Trophoblast cell (in vitro differentiated cells and primary cell): ENCODE measurements at regions not wholly inside any gene's neighbourhood (a gene's known extent, or its start where the extent isn't known, plus 50 kb on each side); places are given as distances from the start of the nearest gene placed in this dataset.

Experiments used
- DNase-seq, 2 donors: peaks; one replicate each; pipeline ENCODE4 v3.0.0-alpha.2; 2016
- H2AFZ ChIP-seq: 2 replicates; pipeline ENCODE4 v1.6.1; 2013; ENCODE audit warnings: low read length, moderate library complexity, mild to moderate bottlenecking; ENCODE audit not compliant: insufficient read depth, poor library complexity
- H2AK5ac ChIP-seq: 2 replicates; pipeline ENCODE4 v1.6.1; 2013; ENCODE audit warnings: mild to moderate bottlenecking, low read length
- H2BK120ac ChIP-seq: 2 replicates; pipeline ENCODE4 v1.6.1; 2013; ENCODE audit warnings: low read length, mild to moderate bottlenecking, moderate library complexity; ENCODE audit not compliant: insufficient read depth, poor library complexity
- H2BK12ac ChIP-seq: 2 replicates; pipeline ENCODE4 v1.6.1; 2013; ENCODE audit warnings: mild to moderate bottlenecking, low read length, moderate library complexity
- H2BK5ac ChIP-seq: 2 replicates; pipeline ENCODE4 v1.6.1; 2013; ENCODE audit warnings: low read length, low read depth, moderate library complexity, mild to moderate bottlenecking; ENCODE audit not compliant: poor library complexity
- H3K14ac ChIP-seq: 2 replicates; pipeline ENCODE4 v1.6.1; 2013; ENCODE audit warnings: mild to moderate bottlenecking, low read length
- H3K18ac ChIP-seq: 2 replicates; pipeline ENCODE4 v1.6.1; 2013; ENCODE audit warnings: mild to moderate bottlenecking, low read length
- H3K23ac ChIP-seq: 2 replicates; pipeline ENCODE4 v1.6.1; 2013; ENCODE audit warnings: low read length
- H3K27ac ChIP-seq: 2 replicates; pipeline ENCODE4 v1.5.1; 2013; ENCODE audit warnings: low read depth, mild to moderate bottlenecking, inconsistent platforms, low read length, moderate library complexity
- H3K27me3 ChIP-seq: 2 replicates; pipeline ENCODE4 v1.6.1; 2013; ENCODE audit warnings: inconsistent platforms, mild to moderate bottlenecking, low read length, moderate library complexity; ENCODE audit not compliant: insufficient read depth
- H3K36me3 ChIP-seq, 2 experiments: 1 replicate in 1 of 2; 2 replicates in 1 of 2; pipeline ENCODE4 v1.6.1; 2013; ENCODE audit warnings: low read length in 2 of 2, mild to moderate bottlenecking in 2 of 2, moderate library complexity in 1 of 2; ENCODE audit not compliant: insufficient read depth in 2 of 2, control insufficient read depth in 1 of 2
- H3K4ac ChIP-seq: 2 replicates; pipeline ENCODE4 v1.6.1; 2013; ENCODE audit warnings: low read depth, mild to moderate bottlenecking, low read length, moderate library complexity
- H3K4me1 ChIP-seq, 2 experiments: 1 replicate in 1 of 2; 2 replicates in 1 of 2; pipeline ENCODE4 v1.6.1; 2013; ENCODE audit warnings: low read length in 2 of 2, mild to moderate bottlenecking in 2 of 2, moderate library complexity in 1 of 2; ENCODE audit not compliant: insufficient read depth in 2 of 2, control insufficient read depth in 1 of 2
- H3K4me2 ChIP-seq: 2 replicates; pipeline ENCODE4 v1.6.1; 2013; ENCODE audit warnings: inconsistent platforms, mild to moderate bottlenecking, low read length, moderate library complexity
- H3K4me3 ChIP-seq: 2 replicates; pipeline ENCODE4 v1.5.1; 2013; ENCODE audit warnings: mild to moderate bottlenecking, low read depth, low read length, inconsistent platforms
- H3K79me1 ChIP-seq: one replicate; pipeline ENCODE4 v1.6.1; 2013; ENCODE audit warnings: low read length
- H3K79me2 ChIP-seq: 2 replicates; pipeline ENCODE4 v1.6.1; 2013; ENCODE audit warnings: low read length, mild to moderate bottlenecking; ENCODE audit not compliant: control insufficient read depth, insufficient read depth, poor library complexity
- H3K9ac ChIP-seq: 2 replicates; pipeline ENCODE4 v1.6.1; 2013; ENCODE audit warnings: mild to moderate bottlenecking, low read length
- H3K9me3 ChIP-seq: 2 replicates; pipeline ENCODE4 v1.6.1; 2013; ENCODE audit warnings: low read depth, mild to moderate bottlenecking, control low read depth, inconsistent platforms, low read length; ENCODE audit not compliant: insufficient read depth
- H4K12ac ChIP-seq: 2 replicates; pipeline ENCODE4 v1.6.1; 2013; ENCODE audit warnings: low read depth, mild to moderate bottlenecking, low read length, moderate library complexity
- H4K8ac ChIP-seq: 2 replicates; pipeline ENCODE4 v1.6.1; 2013; ENCODE audit warnings: low read depth, mild to moderate bottlenecking, low read length, moderate library complexity
- H4K91ac ChIP-seq: one replicate; pipeline ENCODE4 v1.6.1; 2013; ENCODE audit warnings: low read depth, mild to moderate bottlenecking, low read length, moderate library complexity
- WGBS: extraction: QIAGEN DNeasy Blood & Tissue Kit; methylation state at CpG from one replicate; pipeline ENCODE4 v1.1.7; 2013; ENCODE audit warnings: missing lambda C conversion rate; ENCODE audit not compliant: insufficient read length, insufficient coverage; ENCODE audit errors: extremely low coverage; 5-methylcytosine and 5-hydroxymethylcytosine counted together

GRCh38 chr12:127781336-127781735, 485.6 kb upstream of the TMEM132C start:
- Histone ChIP-seq H3K9me3 (no peaks in the 10 kb centered on the region), H3K27ac (no peak overlapping the region), H3K4me1 (no peaks in the 10 kb centered on the region), H3K36me3 (no peaks in the 10 kb centered on the region), H3K79me1 (no peaks in the 10 kb centered on the region), H4K91ac (no peak overlapping the region), H2BK120ac (no peak overlapping the region), H2BK5ac (no peak overlapping the region), H2AFZ (no peak overlapping the region), H4K8ac (no peak overlapping the region), H2AK5ac (no peak overlapping the region), H3K27me3 (no peaks in the 10 kb centered on the region), H3K23ac (no peak overlapping the region), H2BK12ac (no peak overlapping the region), H3K14ac (no peak overlapping the region), H3K4me3 (no peak overlapping the region), H3K4me2 (no peak overlapping the region), H3K9ac (no peak overlapping the region), H3K4ac (no peak overlapping the region), H3K18ac (no peak overlapping the region), H4K12ac (no peak overlapping the region), H3K79me2 (no peaks in the 10 kb centered on the region)
- DNase-seq, result no peak
- no CpG with 5 or more reads among the region's 5 CpGs for WGBS

DNA sequence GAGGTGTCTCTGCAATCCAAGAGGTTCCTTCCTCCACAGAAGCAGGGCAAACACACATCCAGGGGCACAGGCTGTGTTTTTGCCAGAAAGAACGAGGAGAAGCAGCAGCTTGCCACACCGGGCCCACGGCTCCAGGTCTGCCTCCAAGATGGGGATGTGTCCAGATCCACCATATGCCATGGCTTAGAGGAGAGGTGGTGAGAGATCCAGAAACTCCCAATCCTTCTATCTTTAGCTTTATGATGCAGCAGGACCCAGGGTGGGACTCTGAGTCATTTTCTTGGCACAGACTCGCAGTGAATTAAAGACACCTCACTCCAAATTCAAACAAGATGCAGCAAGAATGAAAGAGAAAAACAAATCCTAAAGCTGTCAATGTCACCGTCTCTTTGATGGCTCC, 481.4 kb upstream of the TMEM132C start:
- no peak overlapping the region for H4K91ac ChIP-seq
- no peak overlapping the region for H2AFZ ChIP-seq
- no peaks in the 10 kb centered on the region for H3K9me3 ChIP-seq
- no peak overlapping the region for H2BK120ac ChIP-seq
- no peak for DNase-seq
- H3K79me1 ChIP-seq, result no peaks in the 10 kb centered on the region
- H2AK5ac ChIP-seq, result no peak overlapping the region
- H3K18ac ChIP-seq, result no peak overlapping the region
- H2BK12ac ChIP-seq, result no peak overlapping the region
- no peak overlapping the region for H4K12ac ChIP-seq
- H3K27ac ChIP-seq, result no peak overlapping the region
- H3K9ac ChIP-seq, result no peak overlapping the region
- no peak overlapping the region for H3K14ac ChIP-seq
- no CpG with 5 or more reads among the region's 5 CpGs for WGBS
- H3K79me2 ChIP-seq, result no peaks in the 10 kb centered on the region
- no peaks in the 10 kb centered on the region for H3K4me1 ChIP-seq
- H2BK5ac ChIP-seq, result no peak overlapping the region
- H3K36me3 ChIP-seq, result no peaks in the 10 kb centered on the region
- H3K23ac ChIP-seq, result no peak overlapping the region
- no peak overlapping the region for H3K4ac ChIP-seq
- peak overlapping the region; percentile 17 for H3K4me3 ChIP-seq
- H4K8ac ChIP-seq, result no peak overlapping the region
- no peaks in the 10 kb centered on the region for H3K27me3 ChIP-seq
- H3K4me2 ChIP-seq, result no peak overlapping the region

DNA sequence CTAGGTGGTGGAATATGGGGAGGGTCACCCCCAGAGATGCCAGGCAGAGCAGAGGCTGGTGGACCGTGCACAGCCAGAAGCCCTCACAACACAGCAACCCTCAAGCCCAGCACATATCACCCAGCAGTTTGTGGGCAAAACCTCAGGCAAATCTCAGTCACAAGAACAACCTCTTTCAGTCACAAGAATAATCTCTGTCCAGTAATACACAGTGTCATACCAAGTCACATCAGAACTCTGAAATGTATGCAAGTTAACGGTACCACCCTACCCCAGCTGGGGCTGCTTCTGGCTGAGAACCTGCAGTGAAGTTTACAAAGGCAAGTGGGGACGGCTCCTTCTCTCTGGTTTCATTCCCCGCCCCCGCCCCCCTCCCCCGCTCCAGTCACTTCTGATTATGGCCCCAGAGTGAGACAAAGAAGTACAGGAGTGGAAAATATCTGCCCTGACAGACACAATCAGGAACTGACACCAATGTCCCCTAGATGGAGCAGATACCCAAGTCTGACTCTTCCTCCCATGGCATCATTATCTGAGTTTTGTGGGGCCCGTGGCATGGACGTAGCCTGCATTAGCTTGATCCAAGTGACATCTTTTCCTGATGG, 480.9 kb upstream of the TMEM132C start:
- H4K8ac ChIP-seq, result no peak overlapping the region
- no peak overlapping the region for H2BK120ac ChIP-seq
- no peaks in the 10 kb centered on the region for H3K79me1 ChIP-seq
- no peaks in the 10 kb centered on the region for H3K9me3 ChIP-seq
- no peak overlapping the region for H2AK5ac ChIP-seq
- no peak overlapping the region for H3K4me2 ChIP-seq
- no peak overlapping the region for H3K4me3 ChIP-seq
- H3K18ac ChIP-seq, result no peak overlapping the region
- H3K14ac ChIP-seq, result no peak overlapping the region
- no peak overlapping the region for H3K27ac ChIP-seq
- H3K9ac ChIP-seq, result no peak overlapping the region
- no peak overlapping the region for H4K91ac ChIP-seq
- DNase-seq, result no peak
- H2BK12ac ChIP-seq, result no peak overlapping the region
- H3K79me2 ChIP-seq, result no peaks in the 10 kb centered on the region
- no peak overlapping the region for H2AFZ ChIP-seq
- no peaks in the 10 kb centered on the region for H3K4me1 ChIP-seq
- no peaks in the 10 kb centered on the region for H3K36me3 ChIP-seq
- WGBS, result no CpG with 5 or more reads among the region's 8 CpGs
- no peak overlapping the region for H2BK5ac ChIP-seq
- H4K12ac ChIP-seq, result no peak overlapping the region
- no peak overlapping the region for H3K23ac ChIP-seq
- H3K27me3 ChIP-seq, result no peaks in the 10 kb centered on the region
- H3K4ac ChIP-seq, result no peak overlapping the region

GRCh38 chr12:127787544-127787943, 479.4 kb upstream of the TMEM132C start:
- Histone ChIP-seq H3K9me3 (no peaks in the 10 kb centered on the region), H3K14ac (no peak overlapping the region), H3K4me3 (no peak overlapping the region), H3K27ac (no peak overlapping the region), H3K36me3 (no peaks in the 10 kb centered on the region), H4K12ac (no peak overlapping the region), H3K4me1 (no peaks in the 10 kb centered on the region), H2BK120ac (no peak overlapping the region), H3K27me3 (no peaks in the 10 kb centered on the region), H2AFZ (no peak overlapping the region), H2BK5ac (no peak overlapping the region), H2BK12ac (no peak overlapping the region), H3K79me1 (no peaks in the 10 kb centered on the region), H2AK5ac (no peak overlapping the region), H3K4ac (no peak overlapping the region), H3K79me2 (no peaks in the 10 kb centered on the region), H3K9ac (peak overlapping the region; percentile 38), H4K8ac (no peak overlapping the region), H3K23ac (no peak overlapping the region), H4K91ac (no peak overlapping the region), H3K4me2 (no peak overlapping the region), H3K18ac (no peak overlapping the region)
- no CpG with 5 or more reads among the region's 19 CpGs for WGBS
- DNase-seq, result no peak
